ENCODE measurements at regions not wholly inside any gene's neighbourhood (a gene's known extent, or its start where the extent isn't known, plus 50 kb on each side); places are given as distances from the start of the nearest gene placed in this dataset.

DNA sequence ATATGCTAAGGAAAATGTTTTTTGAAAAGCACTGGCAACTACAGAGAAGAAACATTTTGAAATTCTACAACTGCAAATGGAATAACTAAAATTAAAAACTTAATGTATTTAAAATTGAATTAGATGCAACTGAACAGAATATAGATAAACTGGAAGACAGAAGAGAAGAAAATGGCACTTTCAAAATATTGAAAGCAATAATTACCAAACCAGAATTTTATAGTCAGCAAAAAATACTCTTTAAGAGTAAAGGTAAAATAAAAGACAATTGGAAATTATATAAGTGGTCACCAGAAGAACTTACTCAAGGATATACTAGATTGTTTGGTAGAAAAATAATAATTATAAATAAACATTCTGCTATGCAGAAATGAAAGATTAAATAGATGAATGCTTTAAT, 927.7 kb upstream of the ZWINT start:
- TF ChIP-seq CTCF (IDR thresholded peaks at IDR 0.05) (no peak), ZFX (IDR thresholded peaks at IDR 0.05; ENCODE audit: borderline replicate concordance) (no peak)

Data from 22Rv1 (cell line).